Activated B cell treated with CpG ODN at 0.5 μM for 24 hours (primary cell): ENCODE measurements at regions not wholly inside any gene's neighbourhood (a gene's known extent, or its start where the extent isn't known, plus 50 kb on each side); places are given as distances from the start of the nearest gene placed in this dataset.
"Not testable (repeated sequence)": the region's sequence is repeated elsewhere in the genome, so short reads cannot be mapped to it uniquely, and the experiment has no call there.

Experiments
- ATAC-seq: fragments of 200-7000 bp; cut with Tn5 transposase; one replicate; pipeline ENCODE4 v1.10.0; 2021; ENCODE audit warnings: low read depth, mild to moderate bottlenecking, moderate library complexity
- CTCF ChIA-PET: fragments of 350-600 bp; sonication (Branson Sonifier 250); formaldehyde crosslinking; loops from one replicate; lab custom pipeline; 2021; ENCODE audit warnings: antibody characterized with exemption; lab: Charles Lee
- POLR2A ChIA-PET: fragments of 350-600 bp; sonication (Branson Sonifier 250); formaldehyde crosslinking; loops from one replicate; lab custom pipeline; 2021; ENCODE audit warnings: antibody characterized with exemption; lab: Charles Lee
- DNase-seq: peaks from one replicate; pipeline ENCODE4 v3.0.0; 2022
- H3K27ac Mint-ChIP-seq: one replicate; pipeline ENCODE4 v1.8.0; 2020; ENCODE audit warnings: mixed read lengths
- H3K27me3 Mint-ChIP-seq: one replicate; pipeline ENCODE4 v1.8.0; 2021; ENCODE audit warnings: mixed read lengths
- H3K36me3 Mint-ChIP-seq: one replicate; pipeline ENCODE4 v1.8.0; 2021; ENCODE audit warnings: low read depth, mixed read lengths
- H3K4me1 Mint-ChIP-seq: one replicate; pipeline ENCODE4 v1.8.0; 2021; ENCODE audit warnings: mixed read lengths
- H3K4me3 Mint-ChIP-seq: one replicate; pipeline ENCODE4 v1.8.0; 2020; ENCODE audit warnings: mild to moderate bottlenecking, mixed read lengths
- H3K9me3 Mint-ChIP-seq: one replicate; pipeline ENCODE4 v1.8.0; 2020; ENCODE audit warnings: mixed read lengths
- intact Hi-C: fragments of 100-400 bp; cut with micrococcal nuclease; formaldehyde crosslinking; loops from one replicate; pipeline ENCODE4 v1.15.1; 2024
- TF ChIP-seq, protein P1 (sequence below): fragments of 200-600 bp; IDR thresholded peaks from one replicate; pipeline ENCODE4 v1.8.0; 2022; ENCODE audit warnings: antibody characterized with exemption, mild to moderate bottlenecking

DNA sequence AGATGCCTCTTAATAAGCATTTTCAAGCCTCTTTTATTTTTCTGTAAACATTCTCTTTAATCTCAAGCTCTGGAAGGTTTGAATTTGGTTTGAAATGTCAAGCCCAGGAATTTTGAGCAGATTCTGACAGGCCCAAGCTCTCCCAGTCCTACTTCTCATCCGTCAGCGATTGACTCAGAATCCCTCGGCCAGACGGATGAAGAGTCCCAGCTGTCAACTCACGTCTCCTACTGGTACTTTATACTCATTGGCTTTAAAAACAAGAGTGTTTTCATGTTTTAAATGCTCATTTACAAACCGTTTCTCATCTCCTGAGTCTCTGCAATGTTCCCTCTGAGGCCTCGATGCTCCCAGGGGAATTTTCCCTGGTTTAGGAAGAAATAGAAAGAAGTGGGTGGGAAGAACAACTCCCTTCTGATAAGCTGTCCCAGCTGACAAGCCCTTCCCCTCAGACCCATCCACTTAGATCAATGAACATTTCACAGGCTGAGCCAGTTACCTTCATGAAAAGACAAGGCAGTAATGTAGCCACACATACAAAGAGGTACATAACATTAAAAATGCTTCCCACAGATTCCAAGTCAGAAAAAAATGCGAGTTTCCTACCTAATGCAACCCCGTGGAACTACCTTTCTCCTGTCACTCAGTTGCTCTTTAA is 478.2 kb upstream of the DPH6 start:
- TF ChIP-seq, protein P1, sequence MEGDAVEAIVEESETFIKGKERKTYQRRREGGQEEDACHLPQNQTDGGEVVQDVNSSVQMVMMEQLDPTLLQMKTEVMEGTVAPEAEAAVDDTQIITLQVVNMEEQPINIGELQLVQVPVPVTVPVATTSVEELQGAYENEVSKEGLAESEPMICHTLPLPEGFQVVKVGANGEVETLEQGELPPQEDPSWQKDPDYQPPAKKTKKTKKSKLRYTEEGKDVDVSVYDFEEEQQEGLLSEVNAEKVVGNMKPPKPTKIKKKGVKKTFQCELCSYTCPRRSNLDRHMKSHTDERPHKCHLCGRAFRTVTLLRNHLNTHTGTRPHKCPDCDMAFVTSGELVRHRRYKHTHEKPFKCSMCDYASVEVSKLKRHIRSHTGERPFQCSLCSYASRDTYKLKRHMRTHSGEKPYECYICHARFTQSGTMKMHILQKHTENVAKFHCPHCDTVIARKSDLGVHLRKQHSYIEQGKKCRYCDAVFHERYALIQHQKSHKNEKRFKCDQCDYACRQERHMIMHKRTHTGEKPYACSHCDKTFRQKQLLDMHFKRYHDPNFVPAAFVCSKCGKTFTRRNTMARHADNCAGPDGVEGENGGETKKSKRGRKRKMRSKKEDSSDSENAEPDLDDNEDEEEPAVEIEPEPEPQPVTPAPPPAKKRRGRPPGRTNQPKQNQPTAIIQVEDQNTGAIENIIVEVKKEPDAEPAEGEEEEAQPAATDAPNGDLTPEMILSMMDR = no peak
- Mint-ChIP-seq H3K9me3 (no peaks in the 10 kb centered on the region), H3K27ac (no peak overlapping the region), H3K27me3 (no peaks in the 10 kb centered on the region), H3K36me3 (no peaks in the 10 kb centered on the region), H3K4me3 (no peak overlapping the region), H3K4me1 (no peaks in the 10 kb centered on the region)
- intact Hi-C loops = no loop called here
- ATAC-seq (no peak), DNase-seq (no peak)
- ChIA-PET CTCF (no interaction called here), POLR2A (no interaction called here)

DNA sequence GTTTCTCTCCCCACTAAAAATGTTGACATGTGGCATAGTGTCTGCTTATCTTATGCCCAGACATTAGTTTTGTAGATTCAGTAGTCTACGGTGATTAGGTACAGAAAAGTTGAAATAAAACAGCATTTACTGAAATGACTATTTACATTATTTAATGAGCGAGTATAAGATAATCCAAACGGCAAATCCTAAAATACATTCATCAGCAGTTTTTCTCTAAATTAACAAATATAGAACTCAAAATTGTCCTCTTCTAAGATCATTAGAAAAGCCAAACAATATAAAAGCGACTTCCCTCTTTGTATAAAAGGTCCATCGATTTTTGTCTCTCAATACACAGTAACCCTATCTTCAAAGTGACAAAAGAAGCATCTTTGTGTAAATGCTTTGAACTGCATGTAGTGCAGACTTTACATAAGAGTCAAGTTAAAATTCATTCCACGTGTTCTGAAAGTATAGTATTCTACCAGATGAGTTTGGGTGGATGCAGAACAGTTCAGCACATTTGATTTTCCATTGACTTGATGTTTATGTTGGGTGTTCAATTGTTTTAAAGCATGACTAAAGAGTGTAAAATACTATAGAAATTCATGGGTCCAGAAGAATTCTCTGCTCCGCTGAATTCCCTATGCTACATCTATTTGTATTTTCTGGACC is 480.8 kb upstream of the DPH6 start:
- CTCF ChIA-PET = no interaction called here
- POLR2A ChIA-PET = no interaction called here
- intact Hi-C loops = no loop called here

DNA sequence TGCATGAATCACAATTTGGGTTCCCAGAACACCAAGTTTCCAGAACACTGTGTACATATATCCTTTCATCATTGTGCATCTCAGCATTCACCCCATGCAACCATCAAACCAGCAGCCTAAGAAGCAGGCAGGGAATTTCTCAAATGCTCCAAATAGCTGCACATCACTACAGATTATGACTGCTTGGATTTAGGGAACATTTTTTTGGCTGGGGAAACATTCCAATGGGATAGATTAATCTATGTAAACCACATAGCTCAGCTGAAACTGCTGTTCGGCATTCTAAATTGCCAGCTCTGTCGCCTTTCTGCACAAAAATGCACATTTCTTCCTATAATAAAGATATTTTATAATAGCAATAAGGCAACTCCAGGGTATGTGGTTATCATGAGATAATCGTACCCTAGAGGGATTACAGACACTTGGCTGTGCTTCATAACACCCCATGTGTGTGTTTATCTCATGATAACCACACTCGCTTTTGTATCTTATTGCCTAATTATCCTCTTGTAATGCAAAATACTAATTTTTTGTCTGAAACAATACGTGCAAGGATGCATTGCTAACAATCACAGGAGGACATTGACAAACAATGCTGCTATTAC is 483.7 kb upstream of the DPH6 start:
- Mint-ChIP-seq H3K36me3 (no peaks in the 10 kb centered on the region), H3K9me3 (peaks cover 2% of the 10 kb centered on the region), H3K4me1 (no peaks in the 10 kb centered on the region), H3K27ac (no peak overlapping the region), H3K4me3 (no peak overlapping the region), H3K27me3 (no peaks in the 10 kb centered on the region)
- ATAC-seq = no peak
- TF ChIP-seq, protein P1 = no peak
- POLR2A ChIA-PET = no interaction called here
- CTCF ChIA-PET = no interaction called here
- DNase-seq = no peak
- intact Hi-C loops = no loop called here

More for the DNA sequence above, 480.8 kb upstream of the DPH6 start:
- DNase-seq (no peak), ATAC-seq (no peak)
- no peaks in the 10 kb centered on the region for H3K36me3 Mint-ChIP-seq
- H3K27me3 Mint-ChIP-seq = no peaks in the 10 kb centered on the region
- no peak overlapping the region for H3K27ac Mint-ChIP-seq
- TF ChIP-seq, protein P1 = no peak
- H3K9me3 Mint-ChIP-seq = no peaks in the 10 kb centered on the region
- H3K4me3 Mint-ChIP-seq = no peak overlapping the region
- H3K4me1 Mint-ChIP-seq = no peaks in the 10 kb centered on the region

DNA sequence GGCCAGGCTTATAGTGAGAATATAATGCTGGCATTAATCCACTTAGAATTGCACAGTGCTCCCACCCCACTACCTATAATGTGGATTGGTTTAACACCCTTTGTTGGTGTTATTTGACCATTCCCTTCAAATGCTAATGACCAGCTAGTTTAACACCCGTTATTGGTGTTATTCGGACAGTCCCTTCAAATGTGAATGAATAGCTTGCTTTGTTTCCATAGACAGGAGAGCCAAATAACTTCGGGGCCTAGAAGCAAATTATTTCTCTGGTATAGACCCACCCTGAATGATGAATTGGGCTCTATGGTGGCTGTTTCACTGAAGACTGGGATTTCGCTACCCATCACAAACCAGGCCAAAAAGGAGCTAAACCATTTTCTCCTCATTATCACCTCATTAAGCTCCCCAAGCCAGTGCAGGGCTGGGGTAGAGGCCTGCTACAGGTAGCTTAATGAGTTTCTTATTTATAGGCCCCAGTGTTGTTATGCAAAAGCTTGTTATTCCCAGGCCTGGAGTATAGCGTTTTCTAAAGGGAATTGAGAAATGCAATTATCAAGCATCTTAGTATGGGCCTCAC is 494.1 kb upstream of the DPH6 start:
- DNase-seq (no peak), ATAC-seq (no peak)
- no peaks in the 10 kb centered on the region for H3K36me3 Mint-ChIP-seq
- no peaks in the 10 kb centered on the region for H3K4me1 Mint-ChIP-seq
- intact Hi-C loops = no loop called here
- TF ChIP-seq, protein P1 = no peak
- H3K27me3 Mint-ChIP-seq = no peaks in the 10 kb centered on the region
- H3K4me3 Mint-ChIP-seq = no peak overlapping the region
- CTCF ChIA-PET = no interaction called here
- H3K27ac Mint-ChIP-seq = no peak overlapping the region
- peaks cover 4% of the 10 kb centered on the region for H3K9me3 Mint-ChIP-seq
- POLR2A ChIA-PET = no interaction called here

DNA sequence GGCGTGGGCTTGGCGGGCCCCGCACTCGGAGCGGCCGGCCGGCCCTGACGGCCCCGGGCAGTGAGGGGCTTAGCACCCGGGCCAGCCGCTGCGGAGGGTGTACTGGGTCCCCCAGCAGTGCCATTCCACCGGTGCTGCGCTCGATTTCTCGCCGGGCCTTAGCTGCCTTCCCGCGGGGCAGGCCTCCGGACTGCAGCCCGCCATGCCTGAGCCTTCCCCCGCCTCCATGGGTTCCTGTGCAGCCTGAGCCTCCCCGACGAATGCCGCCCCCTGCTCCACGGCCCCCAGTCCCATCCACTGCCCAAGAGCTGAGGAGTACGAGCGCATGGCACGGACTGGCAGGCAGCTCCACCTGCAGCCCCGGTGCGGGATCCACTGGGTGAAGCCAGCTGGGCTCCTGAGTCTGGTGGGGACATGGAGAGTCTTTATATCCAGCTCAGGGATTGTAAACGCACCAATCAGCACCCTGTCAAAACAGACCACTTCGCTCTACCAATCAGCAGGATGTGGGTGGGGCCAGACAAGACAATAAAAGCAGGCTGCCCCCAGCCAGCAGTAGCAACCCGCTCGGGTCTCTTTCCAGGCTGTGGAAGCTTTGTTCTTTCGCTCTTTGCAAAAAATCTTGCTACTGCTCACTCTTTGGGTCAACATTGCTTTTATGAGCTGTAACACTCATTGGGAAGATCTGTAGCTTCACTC is 501.2 kb upstream of the DPH6 start:
- H3K27me3 Mint-ChIP-seq, H3K4me3 Mint-ChIP-seq, H3K4me1 Mint-ChIP-seq, CTCF ChIA-PET, POLR2A ChIA-PET, DNase-seq, ATAC-seq, intact Hi-C loops, H3K27ac Mint-ChIP-seq, H3K36me3 Mint-ChIP-seq, H3K9me3 Mint-ChIP-seq: not testable (repeated sequence)
